HEK293 (cell line): ENCODE measurements at regions not wholly inside any gene's neighbourhood (a gene's known extent, or its start where the extent isn't known, plus 50 kb on each side); places are given as distances from the start of the nearest gene placed in this dataset.

Source experiments
- CTCF ChIP-seq: fragments of 450-650 bp; formaldehyde crosslinking; IDR thresholded peaks from 2 replicates; pipeline ENCODE4 v1.5.1; 2016; ENCODE audit warnings: missing biosample characterization, missing genetic modification characterization
- PRDM10 ChIP-seq: fragments of 450-650 bp; formaldehyde crosslinking; IDR thresholded peaks from 2 replicates; pipeline ENCODE4 v1.5.1; 2016; ENCODE audit warnings: missing biosample characterization, missing genetic modification characterization
- REST ChIP-seq: fragments of 450-650 bp; formaldehyde crosslinking; IDR thresholded peaks from 2 replicates; pipeline ENCODE4 v1.5.1; 2016; ENCODE audit warnings: missing biosample characterization, missing genetic modification characterization

- no peak for TF ChIP-seq CTCF (tag by site-specific recombination)
- no peak for TF ChIP-seq PRDM10 (tag by site-specific recombination)
- TF ChIP-seq REST: no peak
Measured at GRCh38 chr1:162970021-162970420, 99.1 kb upstream of the RGS4 start.
